NCI-H82 (cell line): ENCODE measurements at regions not wholly inside any gene's neighbourhood (a gene's known extent, or its start where the extent isn't known, plus 50 kb on each side); places are given as distances from the start of the nearest gene placed in this dataset.

Experiments used
- DNase-seq: peaks from one replicate; lab custom pipeline; 2025; lab: John Stamatoyannopoulos, UW

- no peak for DNase-seq
Observed at GRCh38 chr2:219897456-219897855, 270.0 kb downstream of the SLC4A3 start.

DNA sequence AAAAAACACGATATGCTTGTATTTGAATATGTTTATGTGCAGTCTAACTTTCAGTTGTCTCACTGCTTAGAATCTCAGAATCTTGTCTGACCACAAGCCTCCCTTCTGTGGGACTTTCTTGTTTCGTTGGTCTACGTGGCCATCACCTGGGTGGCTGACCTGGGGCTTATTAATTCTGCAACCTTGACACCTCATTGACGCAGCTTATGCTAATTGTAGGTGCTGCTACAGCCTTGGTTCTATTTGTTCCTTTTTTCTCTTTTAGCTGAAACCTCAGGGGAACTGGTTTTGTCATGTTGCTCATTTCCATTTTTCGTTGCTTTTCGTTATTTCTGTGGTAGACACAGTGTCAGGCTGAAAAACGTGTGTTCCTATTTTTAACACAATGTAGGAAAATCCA is 273.7 kb downstream of the SLC4A3 start:
- no peak for DNase-seq

GRCh38 chr2:219902891-219903552 is 275.6 kb downstream of the SLC4A3 start:
- no peak for DNase-seq

GRCh38 chr2:219905640-219906039 is 278.2 kb downstream of the SLC4A3 start:
- DNase-seq: no peak

GRCh38 chr2:219906114-219907010 is 278.9 kb downstream of the SLC4A3 start:
- no peak for DNase-seq

DNA sequence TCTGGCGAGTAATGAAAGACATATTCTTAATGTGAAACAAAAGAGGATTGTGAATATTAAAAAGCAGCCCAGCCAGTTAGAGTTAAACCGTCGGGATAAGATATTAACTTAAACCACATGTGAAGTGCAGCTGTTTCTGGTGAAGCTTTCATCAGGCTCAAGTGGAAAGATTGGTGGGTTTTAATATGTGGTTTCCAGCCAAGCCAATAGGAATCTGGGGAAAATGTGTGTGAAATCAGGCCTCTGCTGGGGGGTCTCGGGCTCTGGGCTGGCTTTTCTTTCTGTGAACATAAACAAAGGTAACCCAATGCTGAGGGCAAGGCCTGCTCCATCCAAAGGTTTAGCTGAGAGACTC is 279.6 kb downstream of the SLC4A3 start:
- DNase-seq: no peak

- DNase-seq: peak; percentile 9
Observed at GRCh38 chr2:219908538-219908937, 281.1 kb downstream of the SLC4A3 start.

DNA sequence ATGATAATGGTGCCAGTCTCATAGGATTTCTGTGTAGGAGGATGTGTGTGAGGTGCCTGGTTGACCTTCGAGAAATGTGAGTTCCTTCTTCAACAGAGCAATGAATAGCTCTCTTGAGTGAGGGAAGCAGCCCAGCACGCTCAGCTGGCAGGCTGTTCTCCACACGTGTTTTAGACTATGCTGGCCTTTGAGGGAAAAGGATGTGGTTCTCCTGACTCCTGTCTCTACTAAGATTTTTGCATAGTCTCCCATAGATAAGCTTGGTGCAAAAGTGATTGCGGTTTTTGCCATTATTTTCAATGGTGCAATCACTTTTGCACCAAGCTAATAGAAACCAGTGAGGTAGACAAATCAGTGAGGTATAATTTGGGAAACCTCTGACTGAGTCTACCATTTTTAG is 284.1 kb downstream of the SLC4A3 start:
- no peak for DNase-seq

DNA sequence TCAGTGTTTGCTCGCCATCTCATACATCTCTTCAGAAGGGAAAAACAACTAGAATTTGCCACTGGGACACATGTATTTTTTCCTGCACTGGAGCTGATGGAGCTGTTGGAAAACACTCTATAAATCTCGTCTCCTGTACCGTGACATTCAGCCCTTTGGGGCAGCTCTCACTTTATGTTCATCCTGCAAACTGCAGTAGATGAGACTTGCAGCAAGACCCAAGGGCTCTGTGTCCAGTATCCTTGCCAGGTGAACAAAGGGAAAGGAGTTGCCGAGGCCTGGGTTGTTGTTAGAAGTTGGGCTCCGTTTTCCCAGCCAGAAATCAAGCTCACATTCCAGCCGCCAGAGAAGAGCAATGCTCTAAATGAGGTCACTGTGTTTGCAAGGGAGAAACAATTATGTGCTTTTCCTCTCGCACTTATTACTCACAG is 285.1 kb downstream of the SLC4A3 start:
- DNase-seq: no peak

GRCh38 chr2:219914577-219914976 is 287.1 kb downstream of the SLC4A3 start:
- no peak for DNase-seq

- no peak for DNase-seq
Observed at GRCh38 chr2:219916281-219916680, 288.9 kb downstream of the SLC4A3 start.

DNA sequence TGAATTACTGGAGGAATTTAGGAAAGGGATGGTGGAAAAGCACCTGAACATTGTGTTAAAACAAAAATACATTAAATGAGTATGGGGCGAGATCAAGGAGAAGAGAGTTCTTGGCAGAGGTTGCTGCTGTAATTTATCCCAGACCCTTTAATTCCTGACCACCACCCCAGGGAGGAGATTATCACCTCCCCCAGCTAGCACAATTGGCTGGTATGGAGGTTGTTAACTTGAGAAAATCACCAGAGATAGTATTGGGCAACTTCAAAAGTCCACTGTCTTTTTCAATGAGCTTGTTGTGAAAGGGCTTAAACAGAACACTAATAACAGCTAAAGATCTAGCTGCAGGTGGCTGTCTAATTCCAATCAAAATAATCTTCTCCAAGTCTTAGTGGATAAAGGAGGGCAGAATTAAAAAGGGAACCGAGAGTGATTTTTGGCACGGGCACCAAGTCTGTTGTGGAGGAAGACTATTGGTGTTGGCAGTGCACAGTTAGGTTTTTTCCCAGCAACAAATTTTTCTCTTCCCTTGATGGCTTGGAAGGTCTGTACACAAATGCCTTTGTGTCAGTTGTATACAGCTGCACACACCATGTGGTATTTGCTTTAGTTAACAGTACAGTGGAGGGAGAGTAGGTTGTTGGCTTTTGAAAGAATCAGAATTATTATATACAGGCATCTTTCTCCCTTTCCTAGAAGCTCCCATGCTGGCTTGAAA is 289.5 kb downstream of the SLC4A3 start:
- peak; percentile 74 for DNase-seq

GRCh38 chr2:219918254-219918653 is 290.8 kb downstream of the SLC4A3 start:
- no peak for DNase-seq

GRCh38 chr2:219918944-219919343 is 291.5 kb downstream of the SLC4A3 start:
- DNase-seq: no peak

DNA sequence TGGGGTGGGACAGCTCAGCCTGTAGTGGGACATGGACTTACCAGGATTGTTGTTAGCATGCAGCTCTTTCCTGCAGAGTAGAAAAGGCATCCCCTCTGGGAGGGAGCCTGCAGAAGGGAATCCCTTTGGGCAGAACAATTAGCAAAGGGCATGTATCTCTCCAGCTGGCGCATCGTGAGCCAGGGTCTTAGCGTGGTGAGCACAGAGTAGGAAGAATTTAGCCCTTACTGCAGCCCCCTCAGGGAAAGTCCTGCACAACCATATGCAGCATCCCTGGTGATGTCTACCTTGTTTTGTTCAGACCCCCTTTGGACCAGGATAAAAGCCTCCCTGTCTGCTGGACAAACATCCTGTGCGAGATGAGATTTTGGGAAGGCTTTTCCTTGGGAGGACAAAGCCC is 292.1 kb downstream of the SLC4A3 start:
- DNase-seq: no peak

GRCh38 chr2:219929835-219930234 is 302.4 kb downstream of the SLC4A3 start:
- peak; percentile 91 for DNase-seq

DNA sequence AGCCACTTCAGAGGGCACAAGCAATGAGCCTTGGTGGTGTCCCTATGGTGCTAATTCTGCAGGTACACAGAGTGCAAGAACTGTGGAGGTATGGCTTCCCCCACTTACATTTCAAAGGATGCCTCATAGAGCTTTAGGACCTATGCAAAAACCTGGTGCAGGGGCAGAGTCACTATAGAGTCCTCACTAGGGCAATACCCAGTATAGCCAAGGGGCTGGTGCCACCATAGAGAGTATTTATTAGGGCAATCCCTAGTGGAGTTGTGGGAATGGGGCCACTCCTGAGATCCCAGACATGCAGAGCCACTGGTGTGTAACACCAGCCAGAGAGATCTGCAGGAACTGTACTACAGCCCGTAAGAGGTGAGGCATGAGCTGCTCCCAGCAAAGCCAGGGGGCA is 312.2 kb downstream of the SLC4A3 start:
- no peak for DNase-seq

- DNase-seq: no peak
Observed at GRCh38 chr2:219944866-219945265, 317.4 kb downstream of the SLC4A3 start.

DNA sequence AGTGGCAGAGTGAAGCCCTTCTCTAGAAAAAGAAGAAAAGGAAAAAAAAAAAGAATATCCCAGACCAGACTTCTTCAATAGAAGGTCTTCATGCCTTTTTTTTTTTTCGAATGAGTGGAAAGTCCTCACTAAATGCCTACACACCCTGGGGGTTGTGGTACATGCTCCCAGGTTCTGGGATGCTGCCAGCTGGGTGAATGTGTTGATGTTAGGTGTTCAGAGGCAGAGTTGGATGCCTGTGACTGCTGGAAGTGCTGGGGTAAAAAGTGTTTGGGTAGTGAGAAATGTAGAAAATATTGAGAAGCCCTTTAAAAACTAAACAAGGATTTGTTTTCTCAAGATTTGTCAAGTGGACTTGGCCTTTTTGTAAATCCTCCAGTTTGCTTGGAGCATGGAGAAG is 318.6 kb downstream of the SLC4A3 start:
- DNase-seq: no peak

DNA sequence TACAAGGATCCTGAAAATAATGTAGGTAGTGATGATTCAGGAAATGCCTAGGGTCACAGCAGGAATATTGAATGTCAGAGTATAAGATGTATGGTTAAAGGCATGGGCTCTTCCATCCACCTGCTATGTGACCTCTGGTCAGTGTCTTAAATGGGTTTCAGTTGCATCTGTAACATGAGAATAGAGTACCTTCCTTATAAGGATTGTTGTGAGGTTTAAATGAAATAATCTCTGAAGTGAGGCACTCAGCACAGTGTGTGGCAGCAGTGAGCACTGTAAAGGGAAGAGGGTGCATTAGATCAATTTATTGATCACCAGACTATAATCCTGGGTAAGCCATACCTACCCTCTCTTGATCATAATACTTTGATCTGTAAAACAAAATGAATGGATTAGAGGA is 319.1 kb downstream of the SLC4A3 start:
- no peak for DNase-seq

GRCh38 chr2:219947575-219947974 is 320.1 kb downstream of the SLC4A3 start:
- no peak for DNase-seq

GRCh38 chr2:219949053-219949452 is 321.6 kb downstream of the SLC4A3 start:
- DNase-seq: no peak

GRCh38 chr2:219951099-219951498 is 323.7 kb downstream of the SLC4A3 start:
- DNase-seq: no peak
